GM19351 (cell line): ENCODE measurements at regions not wholly inside any gene's neighbourhood (a gene's known extent, or its start where the extent isn't known, plus 50 kb on each side); places are given as distances from the start of the nearest gene placed in this dataset.
A peak's percentile ranks its signal among the peaks of the same experiment; 100 is the strongest.

Experiments used
- ATAC-seq: cut with Tn5 transposase; IDR thresholded peaks from one replicate; pipeline ENCODE4 v1.9.1; 2021; ENCODE audit warnings: mild to moderate bottlenecking, moderate library complexity; ENCODE audit not compliant: unreplicated experiment

DNA sequence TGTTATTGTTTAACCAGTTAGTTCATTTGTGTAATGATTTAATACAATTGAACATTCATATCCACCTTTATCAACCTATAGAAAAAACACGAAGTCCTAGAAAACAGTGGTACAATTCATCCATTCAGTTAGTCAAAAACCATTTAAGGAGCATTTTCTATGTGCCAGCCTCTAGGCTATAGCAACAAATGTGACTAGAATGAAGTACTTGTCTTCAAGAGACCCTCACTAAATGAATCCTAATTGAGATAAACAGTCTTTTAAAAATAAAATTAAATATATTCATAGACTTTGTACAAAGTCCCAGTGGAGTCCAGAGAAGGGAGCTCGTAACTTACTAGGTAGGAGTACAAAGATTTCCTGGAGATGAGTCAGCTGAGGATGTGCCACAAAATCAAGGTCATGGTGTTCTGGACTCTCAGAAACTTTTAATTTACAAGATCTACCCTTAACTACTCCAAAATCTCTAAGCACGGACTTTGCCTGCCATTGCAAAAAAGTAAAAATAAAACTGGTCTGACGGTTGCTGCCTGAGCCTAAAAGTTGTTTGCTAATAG is 430.7 kb upstream of the DCN start:
- ATAC-seq: no peak

DNA sequence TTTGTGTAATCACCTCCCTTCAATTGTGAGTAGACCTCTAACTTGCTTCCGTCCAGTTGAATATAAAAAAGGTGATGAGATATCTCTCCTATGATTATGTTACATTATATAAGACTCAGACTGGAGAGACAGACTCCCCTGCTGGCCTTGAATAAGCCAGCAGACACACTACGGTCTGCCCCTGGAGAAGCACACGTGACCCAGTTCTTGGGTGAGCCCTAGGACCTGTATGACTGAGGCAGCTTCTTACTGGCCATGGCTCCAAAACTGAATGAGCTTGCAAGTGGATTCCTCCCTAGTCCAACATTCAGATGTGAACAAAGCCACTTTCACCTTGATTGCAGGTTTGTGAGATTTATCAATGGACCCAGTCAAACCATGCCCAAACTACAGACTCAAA is 427.9 kb upstream of the DCN start:
- ATAC-seq: no peak

GRCh38 chr12:91609283-91609682 is 426.7 kb upstream of the DCN start:
- ATAC-seq: no peak

- ATAC-seq: no peak
Measured at GRCh38 chr12:91608542-91608941, 425.9 kb upstream of the DCN start.

- no peak for ATAC-seq
Measured at GRCh38 chr12:91606662-91607377, 424.2 kb upstream of the DCN start.

- ATAC-seq: no peak
Measured at GRCh38 chr12:91604897-91605296, 422.3 kb upstream of the DCN start.

DNA sequence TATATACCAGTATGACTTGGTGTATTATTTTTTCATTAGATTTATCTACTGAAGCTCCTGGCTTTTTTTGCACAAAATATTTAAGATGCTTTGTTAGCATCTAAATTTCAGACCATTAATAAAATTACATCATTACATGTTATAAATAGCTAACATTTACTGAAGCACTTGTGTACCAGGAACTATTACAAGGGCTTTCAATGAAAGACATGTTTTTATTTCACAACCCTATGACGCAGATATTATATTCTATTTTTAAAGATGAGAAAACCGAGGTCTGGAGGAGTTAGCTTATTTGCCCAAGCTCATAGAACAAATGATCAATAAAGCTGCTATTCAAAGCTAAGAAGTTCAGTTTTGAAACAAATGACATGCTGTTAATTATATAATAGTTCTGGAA is 420.4 kb upstream of the DCN start:
- no peak for ATAC-seq

GRCh38 chr12:91601054-91601453 is 418.4 kb upstream of the DCN start:
- no peak for ATAC-seq

GRCh38 chr12:91594715-91595114 is 412.1 kb upstream of the DCN start:
- ATAC-seq: no peak

- ATAC-seq: no peak
Measured at GRCh38 chr12:91591639-91591987, 409.0 kb upstream of the DCN start.

DNA sequence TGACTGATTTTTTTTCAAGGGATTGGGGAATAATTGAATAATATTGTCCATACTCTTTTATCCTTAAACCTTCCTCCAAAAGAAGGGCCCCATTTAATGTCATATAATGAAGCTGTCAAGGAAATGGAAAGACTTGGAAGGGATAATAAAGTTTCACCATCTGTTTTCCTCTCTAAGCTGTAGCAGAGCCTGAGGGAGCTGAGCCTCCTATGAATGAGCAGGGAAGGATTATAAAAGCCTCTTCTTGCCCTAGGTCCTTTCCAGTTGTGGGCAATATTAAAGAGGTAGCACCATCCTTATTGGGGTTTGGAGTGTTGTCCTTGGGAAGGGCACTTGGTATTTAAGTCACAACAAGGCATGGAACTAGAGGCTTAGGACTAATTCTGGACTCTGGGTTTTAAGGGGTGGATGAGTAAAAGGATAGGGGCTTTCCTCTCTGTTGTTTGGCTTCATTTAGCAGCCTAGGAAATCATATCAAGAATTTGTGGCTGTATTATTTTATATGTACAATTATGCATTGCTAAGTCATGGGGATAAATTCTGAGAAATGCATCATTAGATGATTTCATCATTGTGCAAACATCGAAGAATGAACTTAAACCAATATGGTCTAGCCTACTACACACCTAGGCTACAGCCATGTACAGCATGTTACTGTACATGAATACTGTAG is 408.5 kb upstream of the DCN start:
- no peak for ATAC-seq

DNA sequence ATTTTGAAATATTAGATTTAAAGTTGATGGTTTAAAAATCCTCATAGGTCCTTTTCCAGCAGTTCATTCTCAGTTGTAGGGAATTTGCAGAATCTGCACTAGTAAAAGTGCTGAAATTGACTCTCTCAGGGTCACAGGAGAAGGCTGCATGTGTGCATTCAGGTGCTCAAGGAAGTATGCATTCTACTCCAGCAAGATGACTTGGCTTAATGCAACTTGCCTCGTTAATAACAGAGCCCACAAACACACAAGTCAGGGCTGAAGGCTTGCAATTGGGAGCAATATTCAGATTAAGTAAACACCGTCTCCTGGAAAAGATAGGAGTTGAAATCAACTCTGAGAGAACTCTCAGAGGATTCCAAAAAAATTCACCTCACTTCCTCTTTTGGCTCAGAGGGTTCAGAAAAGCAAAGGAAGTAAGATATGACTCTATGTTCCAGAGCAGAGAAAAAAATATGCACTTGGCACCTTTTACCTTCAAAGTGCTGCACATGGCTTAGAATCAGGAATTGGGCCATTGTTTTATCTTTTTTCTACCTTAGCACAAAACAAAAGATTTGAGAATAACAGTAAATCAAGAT is 406.3 kb upstream of the DCN start:
- ATAC-seq: peak; percentile 73

DNA sequence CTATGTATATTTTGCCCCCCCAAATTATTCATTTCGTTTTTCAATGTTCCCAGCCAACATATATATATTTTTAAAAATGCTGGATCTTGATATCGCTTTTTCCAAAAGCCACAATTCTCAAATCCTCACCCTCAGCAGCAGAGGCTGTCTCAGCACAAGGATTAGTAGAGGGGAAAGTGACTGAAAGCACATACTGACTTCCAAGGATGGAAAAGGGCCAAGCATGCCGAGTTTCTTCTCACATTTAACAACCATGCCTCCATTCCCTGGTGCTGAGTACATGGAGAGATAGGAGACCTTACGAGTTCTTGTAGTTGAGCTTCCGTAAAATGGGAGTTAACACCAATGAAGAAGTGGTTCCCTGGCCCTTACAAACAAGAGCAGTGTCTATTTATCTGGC is 403.4 kb upstream of the DCN start:
- no peak for ATAC-seq

GRCh38 chr12:91582811-91583210 is 400.2 kb upstream of the DCN start:
- no peak for ATAC-seq

GRCh38 chr12:91579516-91580263 is 397.1 kb upstream of the DCN start:
- ATAC-seq: no peak

GRCh38 chr12:91577586-91578539 is 395.2 kb upstream of the DCN start:
- peak; percentile 72 for ATAC-seq

GRCh38 chr12:91576432-91576831 is 393.8 kb upstream of the DCN start:
- no peak for ATAC-seq

GRCh38 chr12:91575630-91576029 is 393.0 kb upstream of the DCN start:
- ATAC-seq: no peak

DNA sequence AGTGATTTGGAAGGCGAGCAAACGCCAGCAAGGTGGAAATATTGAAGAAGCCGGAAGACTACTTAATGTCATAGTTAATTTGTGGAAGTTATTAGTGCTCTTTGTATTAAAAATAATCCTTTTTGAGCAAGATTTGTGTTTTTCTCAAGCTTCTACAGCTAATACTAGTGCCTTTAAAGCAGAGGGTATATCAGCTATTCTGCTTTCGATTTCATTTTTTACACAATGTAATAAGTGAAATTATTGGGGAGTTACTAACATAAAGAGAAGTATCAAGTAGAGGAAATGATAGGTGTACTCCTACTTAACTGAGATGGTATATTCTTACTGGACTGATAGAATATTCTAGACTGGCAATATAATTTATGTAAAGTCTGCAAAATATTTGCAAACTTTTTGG is 392.4 kb upstream of the DCN start:
- ATAC-seq: no peak

DNA sequence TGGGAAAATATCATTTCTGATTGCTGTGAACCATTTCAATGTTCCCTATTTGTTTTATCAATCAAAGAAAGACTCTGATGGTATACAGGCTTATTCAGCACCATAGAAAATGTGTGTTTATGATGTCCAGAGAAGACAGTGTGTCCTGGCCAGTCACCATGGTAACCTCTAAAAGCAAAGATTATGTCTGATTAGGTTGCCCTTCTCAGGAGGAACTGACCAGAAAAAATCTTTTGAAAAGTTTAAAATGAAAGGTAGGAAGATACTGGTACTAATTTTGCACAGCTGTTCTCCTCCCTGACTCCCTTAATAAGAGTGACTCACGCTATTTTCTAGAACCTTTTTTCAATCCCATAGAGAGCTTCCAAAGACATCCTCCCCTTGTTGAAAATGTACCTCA is 391.8 kb upstream of the DCN start:
- ATAC-seq: no peak
